ENCODE measurements at regions not wholly inside any gene's neighbourhood (a gene's known extent, or its start where the extent isn't known, plus 50 kb on each side); places are given as distances from the start of the nearest gene placed in this dataset.

DNA sequence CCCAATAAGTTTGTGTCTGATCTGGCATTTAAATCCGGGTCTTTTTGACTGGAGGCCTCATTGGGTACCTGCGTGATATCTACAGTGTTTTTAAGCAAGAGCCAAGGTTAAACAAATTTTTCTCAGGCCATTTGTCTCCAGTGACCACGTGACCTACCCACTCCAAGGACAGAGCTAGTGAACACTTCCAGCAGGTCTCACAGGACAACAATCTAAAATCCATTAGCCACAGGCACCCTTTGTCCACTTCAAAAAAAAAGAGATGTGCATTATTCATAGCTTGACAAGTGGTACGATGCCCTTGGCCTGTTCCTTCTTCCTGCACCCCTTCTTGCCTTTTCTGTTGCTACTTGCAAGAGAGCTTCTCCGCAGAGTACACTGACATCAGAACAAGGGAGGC, 109.6 kb upstream of the GSC start:
- Histone ChIP-seq H3K27me3 (ENCODE audit: control insufficient read depth, insufficient read depth, low read length) (no peaks in the 10 kb centered on the region), H3K4me2 (ENCODE audit: low read length) (no peak overlapping the region), H3K4me3 (ENCODE audit: low read length) (no peak overlapping the region), H3K36me3 (ENCODE audit: insufficient read depth, low read length) (no peaks in the 10 kb centered on the region), H3K9me3 (replicated peaks; ENCODE audit: low read length) (no peaks in the 10 kb centered on the region), H3K9ac (ENCODE audit: low read depth, low read length) (no peak overlapping the region), H3K4me1 (ENCODE audit: control insufficient read depth, insufficient read depth, low read length) (no peaks in the 10 kb centered on the region)

DNA sequence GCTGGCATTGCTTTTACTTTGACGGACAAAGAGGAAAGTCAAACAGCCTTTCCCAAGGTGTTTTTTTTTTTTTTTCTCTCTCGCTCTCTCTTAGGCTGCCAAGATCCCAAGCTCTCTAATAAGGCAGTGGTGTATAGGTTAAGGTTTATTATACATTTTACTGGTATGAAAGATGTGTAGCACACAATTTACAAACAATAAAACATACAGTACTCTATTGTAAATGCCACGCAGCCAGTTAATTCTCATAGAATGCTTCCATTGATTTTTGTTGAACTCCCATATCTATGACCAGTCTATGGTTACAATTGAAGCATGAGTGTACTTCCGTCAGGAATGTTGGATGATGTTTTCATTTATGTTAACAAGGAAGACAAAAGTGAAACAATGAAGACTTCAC, 106.4 kb upstream of the GSC start:
- Histone ChIP-seq H3K4me1 (ENCODE audit: control insufficient read depth, insufficient read depth, low read length) (no peaks in the 10 kb centered on the region), H3K9me3 (replicated peaks; ENCODE audit: low read length) (no peaks in the 10 kb centered on the region), H3K27me3 (ENCODE audit: control insufficient read depth, insufficient read depth, low read length) (no peaks in the 10 kb centered on the region), H3K4me2 (ENCODE audit: low read length) (no peak overlapping the region), H3K36me3 (ENCODE audit: insufficient read depth, low read length) (no peaks in the 10 kb centered on the region), H3K9ac (ENCODE audit: low read depth, low read length) (no peak overlapping the region), H3K4me3 (ENCODE audit: low read length) (no peak overlapping the region)

DNA sequence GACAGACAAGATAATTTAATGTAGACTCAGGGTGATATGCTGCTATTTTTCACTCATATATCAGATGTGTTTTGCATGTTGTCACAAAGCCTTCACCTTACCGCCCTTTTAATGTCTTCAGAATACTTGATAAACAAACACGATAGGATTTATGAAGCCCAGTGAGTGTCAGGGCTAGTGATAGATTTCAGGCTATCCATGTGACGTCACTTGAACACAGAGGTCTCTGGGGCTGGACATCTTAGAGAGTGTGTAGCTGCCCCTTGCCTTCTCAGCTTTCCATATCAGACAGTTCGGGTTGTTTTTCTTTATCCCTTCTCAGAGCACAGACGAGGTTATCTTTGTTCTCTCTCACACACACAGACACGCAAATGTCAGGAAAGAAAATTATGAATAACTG, 105.3 kb upstream of the GSC start:
- H3K9me3 ChIP-seq (replicated peaks; ENCODE audit: low read length) = no peaks in the 10 kb centered on the region
- H3K9ac ChIP-seq (ENCODE audit: low read depth, low read length) = no peak overlapping the region
- H3K4me3 ChIP-seq (ENCODE audit: low read length) = no peak overlapping the region
- H3K27me3 ChIP-seq (ENCODE audit: control insufficient read depth, insufficient read depth, low read length) = no peaks in the 10 kb centered on the region
- no peaks in the 10 kb centered on the region for H3K36me3 ChIP-seq (ENCODE audit: insufficient read depth, low read length)
- no peak overlapping the region for H3K4me2 ChIP-seq (ENCODE audit: low read length)
- H3K4me1 ChIP-seq (ENCODE audit: control insufficient read depth, insufficient read depth, low read length) = no peaks in the 10 kb centered on the region

DNA sequence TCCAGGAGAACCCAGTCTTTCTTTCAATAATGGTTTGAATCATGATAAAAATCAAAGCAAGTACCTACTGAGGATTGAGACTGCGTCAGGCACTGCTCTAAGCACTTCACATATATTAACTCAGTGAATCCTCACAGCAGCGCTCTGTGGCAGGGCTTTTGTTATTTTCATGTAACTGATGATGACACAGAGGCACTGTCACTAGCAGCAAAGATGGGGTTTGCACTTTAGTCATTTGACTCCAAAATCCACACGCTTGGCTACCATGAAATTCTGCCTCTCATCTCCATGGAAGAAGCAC, 98.8 kb upstream of the GSC start:
- Histone ChIP-seq H3K9me3 (replicated peaks; ENCODE audit: low read length) (no peaks in the 10 kb centered on the region), H3K4me2 (ENCODE audit: low read length) (no peak overlapping the region), H3K4me3 (ENCODE audit: low read length) (no peak overlapping the region), H3K4me1 (ENCODE audit: control insufficient read depth, insufficient read depth, low read length) (no peaks in the 10 kb centered on the region), H3K36me3 (ENCODE audit: insufficient read depth, low read length) (no peaks in the 10 kb centered on the region), H3K27me3 (ENCODE audit: control insufficient read depth, insufficient read depth, low read length) (no peaks in the 10 kb centered on the region), H3K9ac (ENCODE audit: low read depth, low read length) (no peak overlapping the region)

DNA sequence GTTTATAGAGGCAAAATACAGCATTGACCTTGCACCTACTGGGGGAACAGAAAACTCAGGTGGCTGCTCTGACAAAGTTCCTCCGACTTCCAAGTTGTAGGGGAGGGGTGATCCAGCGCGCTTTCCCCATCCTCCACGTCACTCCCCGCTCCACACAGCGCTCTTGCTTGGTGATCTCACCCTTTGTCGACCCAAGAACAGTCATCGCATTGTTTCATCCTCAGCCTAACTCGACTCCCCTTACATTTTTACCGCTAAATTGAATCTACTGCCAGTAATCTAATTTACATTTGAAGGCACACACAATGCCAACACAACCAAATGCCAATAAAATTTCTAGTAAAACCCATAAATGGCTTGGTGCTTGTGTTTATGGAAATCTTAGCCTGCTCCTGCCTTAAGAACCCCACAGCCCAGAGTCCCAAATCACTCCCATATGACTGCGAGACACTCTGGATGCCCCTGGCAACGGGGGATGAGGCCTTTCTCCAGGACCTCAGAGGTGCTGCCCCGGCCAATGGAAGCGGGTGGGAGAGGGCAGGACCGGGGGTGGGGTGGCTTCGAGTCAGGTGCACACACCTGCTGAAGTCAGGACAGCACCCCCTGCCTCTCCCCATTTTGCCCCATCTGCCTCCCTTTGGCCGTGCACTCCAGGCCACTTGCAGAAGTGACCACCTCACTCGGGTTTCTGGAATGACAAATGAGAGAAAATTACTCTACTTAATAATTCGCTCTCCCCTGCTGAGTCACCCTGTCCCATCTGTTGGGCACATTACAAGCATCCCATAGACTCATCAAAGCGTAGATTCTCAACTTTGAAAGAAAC, 98.2 kb upstream of the GSC start:
- Histone ChIP-seq H3K9ac (ENCODE audit: low read depth, low read length) (no peak overlapping the region), H3K36me3 (ENCODE audit: insufficient read depth, low read length) (no peaks in the 10 kb centered on the region), H3K9me3 (replicated peaks; ENCODE audit: low read length) (no peaks in the 10 kb centered on the region), H3K4me2 (ENCODE audit: low read length) (no peak overlapping the region), H3K4me1 (ENCODE audit: control insufficient read depth, insufficient read depth, low read length) (no peaks in the 10 kb centered on the region), H3K27me3 (ENCODE audit: control insufficient read depth, insufficient read depth, low read length) (no peaks in the 10 kb centered on the region), H3K4me3 (ENCODE audit: low read length) (no peak overlapping the region)

DNA sequence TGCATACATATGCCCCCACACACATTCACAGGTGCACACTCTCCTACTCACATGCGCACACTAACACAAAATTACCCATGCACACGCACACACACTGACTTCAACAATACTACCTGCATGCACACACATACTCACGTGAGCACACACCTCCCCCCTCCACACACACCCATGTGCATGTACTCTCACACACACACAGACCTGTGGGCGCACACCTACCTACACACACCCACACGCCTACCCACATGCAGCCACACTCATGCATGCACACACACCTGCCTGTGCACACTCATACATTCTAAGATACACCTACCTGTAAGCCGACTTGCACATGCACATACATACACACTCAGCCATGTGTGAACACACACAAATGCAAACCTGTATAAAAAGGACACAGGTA, 97.3 kb upstream of the GSC start:
- H3K9me3 ChIP-seq (replicated peaks; ENCODE audit: low read length) = no peaks in the 10 kb centered on the region
- H3K27me3 ChIP-seq (ENCODE audit: control insufficient read depth, insufficient read depth, low read length) = no peaks in the 10 kb centered on the region
- no peaks in the 10 kb centered on the region for H3K4me1 ChIP-seq (ENCODE audit: control insufficient read depth, insufficient read depth, low read length)

DNA sequence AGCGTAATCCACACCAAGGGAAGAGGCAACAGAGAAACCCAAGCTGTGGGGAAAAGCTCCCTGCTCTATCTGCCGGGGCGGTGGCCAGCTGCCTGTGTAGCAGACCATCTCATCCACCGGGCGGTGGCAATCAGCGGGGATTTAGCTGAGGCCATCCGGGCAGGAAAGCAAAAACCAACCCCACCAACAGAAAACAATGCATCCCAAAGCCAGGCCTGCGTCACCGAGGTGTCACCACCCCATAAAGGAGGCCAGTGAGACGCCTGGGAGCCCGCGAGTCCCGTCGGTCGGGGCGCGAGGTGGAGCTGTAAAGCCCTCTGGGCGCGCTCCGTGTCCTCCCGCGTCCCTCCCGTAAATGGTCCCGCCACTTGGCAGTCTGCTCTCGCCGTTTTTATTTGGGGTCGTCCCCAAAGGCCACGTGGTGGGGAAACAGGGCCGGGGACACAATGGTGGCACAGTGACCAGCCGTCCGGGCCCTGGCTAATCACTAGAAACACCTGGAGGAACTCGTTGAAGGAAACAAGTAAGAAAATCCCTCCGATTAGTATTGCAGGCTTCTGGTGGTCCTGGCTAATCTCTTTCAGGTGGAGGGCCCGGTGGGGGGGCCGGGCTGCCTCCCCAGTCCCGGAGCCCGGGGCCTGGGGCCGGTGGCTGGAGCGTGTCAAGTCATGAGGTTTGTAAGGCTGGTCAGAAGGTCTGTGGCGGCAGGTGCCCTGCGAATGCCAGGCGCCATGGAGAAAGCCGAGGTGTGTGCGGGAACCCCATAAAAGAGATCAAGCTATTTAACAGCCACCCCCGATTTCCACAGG, 94.7 kb upstream of the GSC start:
- Histone ChIP-seq H3K36me3 (ENCODE audit: insufficient read depth, low read length) (no peaks in the 10 kb centered on the region), H3K9me3 (replicated peaks; ENCODE audit: low read length) (no peaks in the 10 kb centered on the region), H3K4me2 (ENCODE audit: low read length) (no peak overlapping the region), H3K9ac (ENCODE audit: low read depth, low read length) (no peak overlapping the region), H3K4me1 (ENCODE audit: control insufficient read depth, insufficient read depth, low read length) (no peaks in the 10 kb centered on the region), H3K4me3 (ENCODE audit: low read length) (no peak overlapping the region), H3K27me3 (ENCODE audit: control insufficient read depth, insufficient read depth, low read length) (no peaks in the 10 kb centered on the region)

More for the DNA sequence above, 97.3 kb upstream of the GSC start:
- H3K4me2 ChIP-seq (ENCODE audit: low read length) = no peak overlapping the region
- H3K4me3 ChIP-seq (ENCODE audit: low read length) = no peak overlapping the region
- no peak overlapping the region for H3K9ac ChIP-seq (ENCODE audit: low read depth, low read length)
- no peaks in the 10 kb centered on the region for H3K36me3 ChIP-seq (ENCODE audit: insufficient read depth, low read length)

DNA sequence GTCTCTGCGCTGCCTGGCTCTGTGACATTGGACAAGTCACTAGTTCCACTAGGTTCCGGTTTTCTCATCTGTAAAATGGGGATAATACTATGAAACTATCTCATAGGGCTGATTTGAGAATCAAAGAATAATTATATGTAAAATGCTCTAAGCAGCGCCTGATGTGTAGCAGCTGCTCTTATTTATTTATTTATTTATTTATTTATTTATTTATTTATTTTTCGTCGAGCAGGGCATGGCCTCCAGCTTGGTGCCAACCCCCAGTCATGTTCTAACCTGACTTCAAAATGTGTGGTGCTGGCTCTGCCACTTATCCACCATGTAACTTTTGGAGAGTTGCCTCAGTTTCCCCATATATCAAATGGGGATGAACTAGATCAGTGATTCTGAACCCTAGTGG, 93.5 kb upstream of the GSC start:
- Histone ChIP-seq H3K36me3 (ENCODE audit: insufficient read depth, low read length) (no peaks in the 10 kb centered on the region), H3K4me3 (ENCODE audit: low read length) (no peak overlapping the region), H3K4me2 (ENCODE audit: low read length) (no peak overlapping the region), H3K27me3 (ENCODE audit: control insufficient read depth, insufficient read depth, low read length) (no peaks in the 10 kb centered on the region), H3K9me3 (replicated peaks; ENCODE audit: low read length) (no peaks in the 10 kb centered on the region), H3K9ac (ENCODE audit: low read depth, low read length) (no peak overlapping the region), H3K4me1 (ENCODE audit: control insufficient read depth, insufficient read depth, low read length) (no peaks in the 10 kb centered on the region)

DNA sequence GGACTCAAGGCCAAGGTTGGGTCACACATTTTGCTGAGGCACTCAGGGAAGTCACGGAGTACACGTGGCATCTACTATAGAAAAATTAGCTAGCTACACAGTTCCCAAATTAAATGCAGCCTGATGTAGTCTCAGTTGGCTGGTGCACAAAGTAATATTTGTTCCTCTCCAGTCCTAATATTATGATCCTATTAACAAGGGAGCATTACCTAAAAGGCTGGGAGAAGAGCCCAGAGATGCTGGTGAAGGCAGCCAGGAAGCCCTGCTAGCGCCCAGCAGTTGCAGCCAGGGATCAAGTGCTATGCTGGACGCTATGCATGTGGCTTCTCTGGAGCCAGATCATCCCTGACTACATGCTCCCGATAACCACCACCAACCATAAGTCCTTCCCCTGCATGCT, 88.0 kb upstream of the GSC start:
- no peak overlapping the region for H3K9ac ChIP-seq (ENCODE audit: low read depth, low read length)
- no peaks in the 10 kb centered on the region for H3K36me3 ChIP-seq (ENCODE audit: insufficient read depth, low read length)
- no peak overlapping the region for H3K4me2 ChIP-seq (ENCODE audit: low read length)
- no peaks in the 10 kb centered on the region for H3K9me3 ChIP-seq (replicated peaks; ENCODE audit: low read length)
- H3K4me3 ChIP-seq (ENCODE audit: low read length) = no peak overlapping the region
- no peaks in the 10 kb centered on the region for H3K27me3 ChIP-seq (ENCODE audit: control insufficient read depth, insufficient read depth, low read length)
- H3K4me1 ChIP-seq (ENCODE audit: control insufficient read depth, insufficient read depth, low read length) = no peaks in the 10 kb centered on the region

DNA sequence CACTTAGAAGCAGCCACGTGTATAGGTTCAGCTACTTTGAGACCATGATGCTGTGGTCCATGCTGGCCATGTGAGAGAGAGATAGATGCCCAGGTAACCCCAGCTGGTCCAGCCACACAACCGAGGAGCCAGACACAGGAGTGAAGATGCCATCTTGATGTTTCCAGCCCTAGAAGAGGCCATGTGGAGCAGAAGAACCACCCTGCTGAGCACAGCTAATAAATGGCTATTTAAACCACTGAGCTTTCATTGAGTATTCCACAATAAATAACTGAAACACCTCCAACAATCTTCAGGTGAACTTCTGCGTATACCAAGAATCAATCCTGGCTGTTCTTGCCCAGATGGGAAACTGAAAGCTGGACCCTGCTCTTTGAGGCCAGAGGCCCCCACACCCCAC, 84.0 kb upstream of the GSC start:
- no peak overlapping the region for H3K4me3 ChIP-seq (ENCODE audit: low read length)
- H3K9me3 ChIP-seq (replicated peaks; ENCODE audit: low read length) = no peaks in the 10 kb centered on the region
- no peaks in the 10 kb centered on the region for H3K27me3 ChIP-seq (ENCODE audit: control insufficient read depth, insufficient read depth, low read length)
- H3K36me3 ChIP-seq (ENCODE audit: insufficient read depth, low read length) = no peaks in the 10 kb centered on the region
- no peak overlapping the region for H3K9ac ChIP-seq (ENCODE audit: low read depth, low read length)
- no peak overlapping the region for H3K4me2 ChIP-seq (ENCODE audit: low read length)
- H3K4me1 ChIP-seq (ENCODE audit: control insufficient read depth, insufficient read depth, low read length) = no peaks in the 10 kb centered on the region

DNA sequence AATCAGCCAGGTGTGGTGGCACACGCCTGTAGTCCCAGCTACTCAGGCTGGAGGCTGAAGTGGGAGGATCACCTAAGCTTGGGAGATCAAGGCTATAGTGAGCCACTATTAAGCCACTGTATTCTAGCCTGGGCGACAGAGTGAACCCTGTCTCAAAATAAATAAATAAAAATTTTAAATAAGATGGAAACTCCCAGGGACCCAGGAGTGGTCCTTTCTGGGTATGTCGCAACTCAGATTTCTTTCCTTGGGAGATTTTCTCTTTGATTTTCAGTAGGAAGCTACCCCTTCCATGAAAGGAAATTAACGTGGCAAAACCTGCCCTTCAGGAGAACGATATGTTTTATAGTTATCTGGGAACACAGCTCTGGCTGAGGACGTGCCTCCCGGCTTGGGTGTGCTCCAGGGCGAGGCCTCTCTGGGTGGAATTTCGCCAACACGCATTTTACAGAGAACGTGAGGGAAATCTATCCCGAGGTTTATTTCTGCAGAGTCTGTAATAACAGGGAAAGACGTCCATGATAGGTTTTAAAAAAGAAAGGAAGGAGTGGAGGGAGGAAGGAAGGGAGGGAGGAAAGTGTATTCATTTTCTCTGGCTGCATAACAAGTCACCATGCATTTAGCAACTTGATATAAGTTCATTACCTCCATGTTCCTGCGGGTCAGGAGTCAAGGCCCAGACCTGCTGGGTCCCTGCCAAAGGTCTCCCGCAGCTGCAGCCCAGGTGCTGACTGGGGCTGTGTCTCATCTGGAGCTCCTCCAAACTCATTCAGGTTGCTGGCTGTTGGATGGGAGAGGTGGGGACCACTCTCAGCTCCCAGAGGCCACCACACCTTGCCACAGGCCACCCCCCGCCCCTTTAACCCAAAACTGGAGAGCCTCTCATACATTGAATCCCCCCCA, 80.6 kb upstream of the GSC start:
- Histone ChIP-seq H3K36me3 (ENCODE audit: insufficient read depth, low read length) (no peaks in the 10 kb centered on the region), H3K9ac (ENCODE audit: low read depth, low read length) (no peak overlapping the region), H3K27me3 (ENCODE audit: control insufficient read depth, insufficient read depth, low read length) (no peaks in the 10 kb centered on the region), H3K4me1 (ENCODE audit: control insufficient read depth, insufficient read depth, low read length) (no peaks in the 10 kb centered on the region), H3K4me2 (ENCODE audit: low read length) (no peak overlapping the region), H3K4me3 (ENCODE audit: low read length) (no peak overlapping the region), H3K9me3 (replicated peaks; ENCODE audit: low read length) (no peaks in the 10 kb centered on the region)
